ENCODE measurements at regions not wholly inside any gene's neighbourhood (a gene's known extent, or its start where the extent isn't known, plus 50 kb on each side); places are given as distances from the start of the nearest gene placed in this dataset.

DNA sequence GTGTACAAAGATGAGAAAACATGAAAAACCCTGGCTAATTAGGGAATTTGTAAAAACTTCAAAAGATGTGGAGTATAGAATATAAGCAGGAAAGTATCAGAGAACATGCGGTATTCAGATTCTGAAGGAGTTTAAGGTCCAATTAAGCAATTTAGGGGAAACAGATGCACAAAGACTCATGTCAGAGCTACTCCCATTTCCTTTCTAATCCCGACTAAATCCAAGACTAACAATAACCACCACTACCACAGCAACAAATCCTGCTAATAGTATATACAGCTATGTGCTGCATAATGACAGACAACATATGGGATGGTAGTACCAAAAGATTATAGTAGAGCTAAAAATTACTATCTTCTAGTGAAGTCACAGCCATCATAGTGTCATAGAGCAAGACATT lies 102.1 kb downstream of the LURAP1L start:
- H3K79me2 ChIP-seq (ENCODE audit: control insufficient read depth, insufficient read depth, low read length) = no peaks in the 10 kb centered on the region
- Mint-ChIP-seq H3K9me3 (ENCODE audit: insufficient read depth) (peaks cover 6% of the 10 kb centered on the region), H3K27me3 (no peaks in the 10 kb centered on the region), H3K27ac (no peak overlapping the region), H3K4me3 (no peak overlapping the region), H3K4me1 (no peaks in the 10 kb centered on the region)
- no peak overlapping the region for H3K4me2 ChIP-seq (replicated peaks; ENCODE audit: low read depth, low read length, poor library complexity, severe bottlenecking)
- no peaks in the 10 kb centered on the region for H3K27me3 ChIP-seq (replicated peaks in 1 of 4; ENCODE audit: control extremely low read depth in 1 of 4, control insufficient read depth in 3 of 4, insufficient read depth in 4 of 4, low read length in 3 of 4)
- CTCF ChIA-PET = no interaction called here
- ATAC-seq (ENCODE audit: low read depth) (no peak), DNase-seq (no peak)
- H3K4me3 ChIP-seq (ENCODE audit: control extremely low read depth in 1 of 5, extremely low read depth in 1 of 5, insufficient read depth in 1 of 5, low read depth in 2 of 5, low read length in 4 of 5) = no peak overlapping the region
- no peaks in the 10 kb centered on the region for H3K9me3 ChIP-seq (ENCODE audit: control extremely low read depth in 1 of 3, control insufficient read depth in 2 of 3, insufficient read depth in 1 of 3, low read length in 2 of 3)
- no peak overlapping the region for H3K27ac ChIP-seq (ENCODE audit: low read length in 2 of 2)
- H2AFZ ChIP-seq (ENCODE audit: insufficient read depth, low read depth, low read length, poor library complexity, severe bottlenecking) = no peak overlapping the region
- no peak overlapping the region for H3K9ac ChIP-seq (ENCODE audit: low read length)
- TF ChIP-seq EZH2 (IDR thresholded peaks at IDR 0.05; ENCODE audit: borderline replicate concordance, insufficient read depth, low read depth, low read length, poor library complexity, severe bottlenecking) = no peak
- TF ChIP-seq, protein P1, sequence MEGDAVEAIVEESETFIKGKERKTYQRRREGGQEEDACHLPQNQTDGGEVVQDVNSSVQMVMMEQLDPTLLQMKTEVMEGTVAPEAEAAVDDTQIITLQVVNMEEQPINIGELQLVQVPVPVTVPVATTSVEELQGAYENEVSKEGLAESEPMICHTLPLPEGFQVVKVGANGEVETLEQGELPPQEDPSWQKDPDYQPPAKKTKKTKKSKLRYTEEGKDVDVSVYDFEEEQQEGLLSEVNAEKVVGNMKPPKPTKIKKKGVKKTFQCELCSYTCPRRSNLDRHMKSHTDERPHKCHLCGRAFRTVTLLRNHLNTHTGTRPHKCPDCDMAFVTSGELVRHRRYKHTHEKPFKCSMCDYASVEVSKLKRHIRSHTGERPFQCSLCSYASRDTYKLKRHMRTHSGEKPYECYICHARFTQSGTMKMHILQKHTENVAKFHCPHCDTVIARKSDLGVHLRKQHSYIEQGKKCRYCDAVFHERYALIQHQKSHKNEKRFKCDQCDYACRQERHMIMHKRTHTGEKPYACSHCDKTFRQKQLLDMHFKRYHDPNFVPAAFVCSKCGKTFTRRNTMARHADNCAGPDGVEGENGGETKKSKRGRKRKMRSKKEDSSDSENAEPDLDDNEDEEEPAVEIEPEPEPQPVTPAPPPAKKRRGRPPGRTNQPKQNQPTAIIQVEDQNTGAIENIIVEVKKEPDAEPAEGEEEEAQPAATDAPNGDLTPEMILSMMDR (IDR thresholded peaks at IDR 0.05) = no peak
- no peaks in the 10 kb centered on the region for H3K4me1 ChIP-seq (ENCODE audit: control insufficient read depth in 2 of 2, insufficient read depth in 2 of 2, low read length in 2 of 2)
- POLR2A ChIA-PET = no interaction called here
- intact Hi-C loops (cut with micrococcal nuclease) = no loop called here
- H3K36me3 ChIP-seq (replicated peaks in 1 of 2; ENCODE audit: control extremely low read depth in 1 of 2, control insufficient read depth in 1 of 2, extremely low read depth in 1 of 2, insufficient read depth in 2 of 2, low read length in 1 of 2) = no peaks in the 10 kb centered on the region
- no CpG with 5 or more reads among the region's 2 CpGs for WGBS (ENCODE audit: insufficient coverage)
- no peaks in the 10 kb centered on the region for H4K20me1 ChIP-seq (ENCODE audit: control insufficient read depth, insufficient read depth, low read length, poor library complexity, severe bottlenecking)

- Mint-ChIP-seq H3K4me3 (no peak overlapping the region), H3K4me1 (no peaks in the 10 kb centered on the region), H3K9me3 (ENCODE audit: insufficient read depth) (peaks cover 6% of the 10 kb centered on the region), H3K27ac (no peak overlapping the region), H3K27me3 (no peaks in the 10 kb centered on the region)
- Histone ChIP-seq H3K4me2 (replicated peaks; ENCODE audit: low read depth, low read length, poor library complexity, severe bottlenecking) (no peak overlapping the region), H3K27me3 (replicated peaks in 1 of 4; ENCODE audit: control extremely low read depth in 1 of 4, control insufficient read depth in 3 of 4, insufficient read depth in 4 of 4, low read length in 3 of 4) (no peaks in the 10 kb centered on the region), H3K9me3 (ENCODE audit: control extremely low read depth in 1 of 3, control insufficient read depth in 2 of 3, insufficient read depth in 1 of 3, low read length in 2 of 3) (no peaks in the 10 kb centered on the region), H3K4me3 (ENCODE audit: control extremely low read depth in 1 of 5, extremely low read depth in 1 of 5, insufficient read depth in 1 of 5, low read depth in 2 of 5, low read length in 4 of 5) (no peak overlapping the region), H2AFZ (ENCODE audit: insufficient read depth, low read depth, low read length, poor library complexity, severe bottlenecking) (no peak overlapping the region), H3K27ac (ENCODE audit: low read length in 2 of 2) (no peak overlapping the region), H3K36me3 (replicated peaks in 1 of 2; ENCODE audit: control extremely low read depth in 1 of 2, control insufficient read depth in 1 of 2, extremely low read depth in 1 of 2, insufficient read depth in 2 of 2, low read length in 1 of 2) (no peaks in the 10 kb centered on the region), H4K20me1 (ENCODE audit: control insufficient read depth, insufficient read depth, low read length, poor library complexity, severe bottlenecking) (no peaks in the 10 kb centered on the region), H3K9ac (ENCODE audit: low read length) (no peak overlapping the region), H3K79me2 (ENCODE audit: control insufficient read depth, insufficient read depth, low read length) (no peaks in the 10 kb centered on the region), H3K4me1 (ENCODE audit: control insufficient read depth in 2 of 2, insufficient read depth in 2 of 2, low read length in 2 of 2) (no peaks in the 10 kb centered on the region)
- POLR2A ChIA-PET = no interaction called here
- no peak for TF ChIP-seq EZH2 (IDR thresholded peaks at IDR 0.05; ENCODE audit: borderline replicate concordance, insufficient read depth, low read depth, low read length, poor library complexity, severe bottlenecking)
- TF ChIP-seq, protein P1 (IDR thresholded peaks at IDR 0.05) = no peak
- ATAC-seq (ENCODE audit: low read depth) = no peak
- WGBS (ENCODE audit: insufficient coverage) = no CpG with 5 or more reads among the region's 5 CpGs
- DNase-seq = no peak
- CTCF ChIA-PET = no interaction called here
- intact Hi-C loops (cut with micrococcal nuclease) = no loop called here
Measured at GRCh38 chr9:12878351-12878978, 103.6 kb downstream of the LURAP1L start.

Measured in B cell (primary cell).